G401.6 (cell line): ENCODE measurements at regions not wholly inside any gene's neighbourhood (a gene's known extent, or its start where the extent isn't known, plus 50 kb on each side); places are given as distances from the start of the nearest gene placed in this dataset.

Experiments
- FAIRE-seq: peaks from 2 replicates; lab custom pipeline; 2012; peaks lifted over from hg19 to GRCh38; lab: Jason Lieb, UNC

DNA sequence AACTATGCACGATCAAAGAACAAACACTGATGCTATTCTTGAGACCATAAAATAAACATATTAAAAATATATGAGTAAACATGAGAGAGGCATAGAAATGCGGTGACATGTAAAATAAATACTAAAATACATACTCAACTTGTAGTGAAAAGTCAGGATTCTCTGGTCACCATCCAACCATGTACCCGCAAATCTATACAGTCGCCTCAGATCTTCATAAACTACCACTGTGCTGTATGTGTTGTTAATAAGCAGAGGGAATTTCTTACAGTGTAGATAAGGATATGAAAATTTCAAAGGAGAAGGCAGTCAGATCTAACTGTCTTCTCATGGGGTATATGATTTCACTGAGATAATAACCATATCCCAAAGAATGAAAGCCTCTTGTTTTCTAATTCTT is 67.8 kb upstream of the FAM47B start:
- no peak for FAIRE-seq

DNA sequence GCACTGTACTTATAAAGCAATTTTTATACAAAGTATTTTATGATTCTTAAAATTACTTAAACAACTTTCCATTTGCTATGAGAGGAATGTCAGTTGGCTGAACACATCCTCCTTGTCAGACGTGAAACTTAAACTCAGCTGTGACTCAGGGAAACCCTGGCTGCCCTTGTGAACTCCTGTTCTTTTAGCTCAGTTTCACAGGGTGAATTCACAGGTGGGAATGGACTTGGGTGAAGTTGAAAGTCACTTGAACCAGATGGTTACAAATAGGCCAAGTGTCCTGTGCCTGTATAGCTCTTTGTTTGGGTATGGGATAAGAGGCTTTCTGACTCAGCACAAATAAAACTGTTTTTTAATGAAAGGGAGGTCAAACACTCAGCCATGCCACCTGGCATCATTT is 67.4 kb upstream of the FAM47B start:
- no peak for FAIRE-seq

DNA sequence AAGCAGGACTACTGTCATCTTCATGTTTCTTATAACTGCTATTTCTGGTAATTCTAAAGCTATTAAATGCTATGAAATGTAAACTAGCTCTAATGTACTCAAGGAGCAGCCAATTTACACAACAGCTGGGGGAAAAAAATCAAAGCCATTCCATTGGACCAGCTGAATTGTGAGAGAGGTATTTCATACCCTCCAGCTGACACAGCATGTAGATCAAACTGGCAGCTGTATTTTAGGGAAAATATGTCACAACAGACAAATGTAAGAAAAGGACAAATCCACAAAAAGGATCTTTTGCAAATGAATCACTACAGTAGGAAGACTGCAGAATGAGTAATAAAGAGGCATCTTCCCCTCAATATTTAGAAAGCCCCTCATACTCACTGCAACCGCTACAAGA is 65.2 kb upstream of the FAM47B start:
- FAIRE-seq = no peak

DNA sequence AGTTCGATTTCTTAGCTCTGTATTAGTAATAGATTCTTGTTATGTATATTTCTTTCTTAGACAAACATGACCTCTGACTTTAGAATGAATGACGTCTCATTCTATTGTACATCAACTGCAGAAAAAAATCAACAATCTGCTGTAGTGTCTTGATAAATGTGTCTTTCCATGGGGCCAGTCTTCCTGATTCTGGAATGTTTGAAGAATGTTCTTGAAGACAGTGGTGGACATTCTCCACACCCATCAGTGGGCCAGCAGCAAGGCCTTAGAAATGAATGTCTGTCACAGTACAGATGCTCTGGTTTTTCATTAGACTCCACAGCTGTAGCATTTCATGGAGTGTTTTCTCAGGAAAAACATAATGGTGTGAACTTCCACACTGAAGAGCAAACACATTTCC is 63.2 kb upstream of the FAM47B start:
- FAIRE-seq = no peak

DNA sequence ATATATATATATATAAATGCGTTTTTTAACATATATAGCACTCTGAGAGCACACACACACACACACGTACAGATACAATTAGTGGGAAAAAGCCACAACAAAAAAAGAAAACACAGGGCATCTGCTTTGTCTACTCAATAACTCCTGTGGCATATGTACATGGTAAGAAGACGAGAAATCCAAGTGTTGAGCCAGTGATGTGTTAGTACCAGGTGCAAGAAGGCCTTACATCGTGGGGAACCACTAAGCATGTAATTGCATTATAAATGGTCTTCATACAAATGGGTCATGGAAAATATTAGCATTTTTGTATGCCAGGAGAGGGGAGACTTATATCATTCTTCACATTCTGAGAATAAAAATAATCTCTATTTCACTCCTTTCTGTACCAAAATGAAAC is 62.7 kb upstream of the FAM47B start:
- no peak for FAIRE-seq

DNA sequence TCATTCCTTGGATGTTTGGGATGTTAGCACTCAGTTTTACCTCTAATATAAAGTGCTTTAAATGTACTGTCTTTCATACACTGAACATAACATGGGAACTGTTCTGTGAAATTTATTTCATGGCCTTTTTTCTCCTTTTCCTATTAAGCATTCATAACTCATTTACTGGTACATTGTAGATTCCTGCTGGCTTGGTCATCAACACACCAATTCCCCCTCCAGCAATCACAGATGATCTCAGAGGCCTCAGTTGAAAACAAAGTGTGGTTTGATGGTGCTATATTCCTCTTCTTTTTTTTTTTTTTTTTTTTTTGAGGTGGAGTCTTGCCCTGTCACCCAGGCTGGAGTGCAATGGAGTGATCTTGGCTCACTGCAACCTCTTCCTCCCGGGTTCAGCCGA is 61.9 kb upstream of the FAM47B start:
- no peak for FAIRE-seq

DNA sequence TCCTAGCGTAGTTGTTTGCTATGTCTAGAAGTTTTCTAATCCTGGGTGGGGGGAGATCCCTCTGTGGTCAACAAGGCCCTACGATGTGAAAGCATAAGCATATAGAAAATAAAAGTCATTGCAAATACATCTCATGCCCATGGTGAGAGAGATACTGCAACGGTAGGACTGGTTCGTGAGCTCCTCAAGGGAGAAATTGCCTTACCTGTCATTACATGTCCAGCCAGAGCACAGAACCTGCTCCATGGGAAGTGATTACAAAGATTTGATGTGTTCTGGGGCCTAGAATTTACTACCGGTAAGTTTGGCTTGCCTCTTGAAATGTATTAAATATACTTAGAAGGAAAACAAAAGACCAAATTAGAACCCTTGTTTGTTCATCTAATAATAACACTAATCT is 60.9 kb upstream of the FAM47B start:
- FAIRE-seq = no peak

DNA sequence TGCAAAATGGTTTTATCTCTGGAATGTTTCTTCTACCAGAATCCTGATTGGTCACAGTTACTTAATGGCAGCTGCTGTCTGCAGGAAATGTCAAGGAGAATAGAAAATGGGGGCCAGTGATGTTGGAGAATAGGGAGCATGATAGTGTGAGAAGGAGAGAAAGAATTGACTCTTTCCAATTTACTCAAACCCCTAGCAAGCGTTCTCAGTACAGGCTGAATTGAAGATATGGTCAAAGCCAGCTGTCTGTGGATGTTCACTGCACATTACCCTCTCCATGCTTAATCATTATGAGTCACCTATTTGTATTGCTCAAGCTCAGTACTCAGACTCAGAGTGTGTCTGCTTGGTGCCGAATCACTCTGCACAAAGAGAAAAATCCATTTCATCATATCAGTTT is 57.8 kb upstream of the FAM47B start:
- FAIRE-seq = no peak

DNA sequence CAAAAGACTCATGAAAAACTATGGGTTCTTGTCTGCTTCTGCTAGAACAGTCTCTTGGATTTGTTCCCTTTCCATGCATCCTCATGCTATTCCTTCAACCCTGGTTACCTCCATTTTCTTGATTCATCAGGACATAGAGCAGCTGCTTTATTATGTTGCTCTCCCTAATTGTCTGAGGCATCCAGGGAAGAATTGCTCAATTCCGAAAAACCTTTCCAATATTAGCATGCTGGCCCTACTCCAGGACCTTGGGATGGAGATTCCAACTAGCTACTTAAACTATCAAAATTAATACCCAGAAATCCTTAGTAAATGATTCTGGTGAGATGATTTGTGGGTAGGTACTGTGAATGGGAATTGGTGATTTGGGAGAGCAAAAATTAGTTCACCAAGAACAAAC is 56.6 kb upstream of the FAM47B start:
- FAIRE-seq = no peak

DNA sequence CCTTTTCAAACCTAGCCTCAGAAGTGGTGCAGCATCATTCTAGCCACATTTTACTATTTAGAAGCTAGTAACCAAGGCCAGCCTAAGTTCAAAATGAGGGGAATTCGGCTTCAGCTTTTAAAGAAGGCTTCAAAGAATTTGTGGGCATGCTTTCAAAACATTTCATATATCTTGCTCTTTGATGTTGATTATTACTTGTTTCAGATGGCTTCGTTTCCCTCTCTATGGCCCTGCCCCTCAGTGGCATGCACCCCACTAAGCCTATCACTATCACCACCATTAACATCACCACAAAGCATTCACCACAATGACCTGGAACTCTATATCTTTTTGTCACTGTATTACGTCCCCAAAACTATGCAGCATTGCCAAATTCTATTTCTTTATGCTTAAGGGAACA is 51.2 kb upstream of the FAM47B start:
- no peak for FAIRE-seq
